CD4-positive, alpha-beta T cell treated with Interleukin-6 for 4 hours (primary cell): ENCODE measurements at regions not wholly inside any gene's neighbourhood (a gene's known extent, or its start where the extent isn't known, plus 50 kb on each side); places are given as distances from the start of the nearest gene placed in this dataset.
"Not testable (repeated sequence)": the region's sequence is repeated elsewhere in the genome, so short reads cannot be mapped to it uniquely, and the experiment has no call there.

Experiments used
- DNase-seq: peaks from one replicate; pipeline ENCODE4 v3.0.0-alpha.2; 2020; ENCODE audit warnings: mixed read lengths

- DNase-seq: no peak
Observed at GRCh38 chr4:188680004-188680666, 540.9 kb downstream of the TRIML1 start.

GRCh38 chr4:188680667-188681063 lies 541.4 kb downstream of the TRIML1 start:
- no peak for DNase-seq

GRCh38 chr4:188682321-188682720 lies 543.1 kb downstream of the TRIML1 start:
- no peak for DNase-seq

- no peak for DNase-seq
Observed at GRCh38 chr4:188683571-188683970, 544.3 kb downstream of the TRIML1 start.

GRCh38 chr4:188688956-188689355 lies 549.7 kb downstream of the TRIML1 start:
- DNase-seq: no peak

- DNase-seq: no peak
Observed at GRCh38 chr4:188691811-188692210, 552.6 kb downstream of the TRIML1 start.

GRCh38 chr4:188695261-188695660 lies 556.0 kb downstream of the TRIML1 start:
- DNase-seq: no peak

- DNase-seq: no peak
Observed at GRCh38 chr4:188697243-188697642, 558.0 kb downstream of the TRIML1 start.

GRCh38 chr4:188701952-188702351 lies 562.7 kb downstream of the TRIML1 start:
- DNase-seq: no peak

GRCh38 chr4:188704288-188704687 lies 565.0 kb downstream of the TRIML1 start:
- DNase-seq: no peak

GRCh38 chr4:188707036-188707435 lies 567.8 kb downstream of the TRIML1 start:
- no peak for DNase-seq

- no peak for DNase-seq
Observed at GRCh38 chr4:188714501-188714900, 575.3 kb downstream of the TRIML1 start.

- no peak for DNase-seq
Observed at GRCh38 chr4:188714907-188715306, 575.7 kb downstream of the TRIML1 start.

- DNase-seq: no peak
Observed at GRCh38 chr4:188717661-188718060, 578.4 kb downstream of the TRIML1 start.

- DNase-seq: no peak
Observed at GRCh38 chr4:188719794-188720193, 580.6 kb downstream of the TRIML1 start.

GRCh38 chr4:188722911-188723310 lies 583.7 kb downstream of the TRIML1 start:
- no peak for DNase-seq

GRCh38 chr4:188727746-188728145 lies 588.5 kb downstream of the TRIML1 start:
- no peak for DNase-seq

- DNase-seq: no peak
Observed at GRCh38 chr4:188728359-188728758, 589.1 kb downstream of the TRIML1 start.

GRCh38 chr4:188732131-188732530 lies 592.9 kb downstream of the TRIML1 start:
- DNase-seq: no peak

- no peak for DNase-seq
Observed at GRCh38 chr4:188735082-188735481, 595.8 kb downstream of the TRIML1 start.

- no peak for DNase-seq
Observed at GRCh38 chr4:188737251-188738002, 598.2 kb downstream of the TRIML1 start.

GRCh38 chr4:188738290-188738689 lies 599.0 kb downstream of the TRIML1 start:
- peak; percentile 12 for DNase-seq

- not testable (repeated sequence) for DNase-seq
Observed at GRCh38 chr4:188740172-188740571, 600.9 kb downstream of the TRIML1 start.

- DNase-seq: not testable (repeated sequence)
Observed at GRCh38 chr4:188740791-188741190, 601.5 kb downstream of the TRIML1 start.
